Neuronal stem cell (in vitro differentiated cells): ENCODE measurements at regions not wholly inside any gene's neighbourhood (a gene's known extent, or its start where the extent isn't known, plus 50 kb on each side); places are given as distances from the start of the nearest gene placed in this dataset.
"Not testable (repeated sequence)": the region's sequence is repeated elsewhere in the genome, so short reads cannot be mapped to it uniquely, and the experiment has no call there.

Experiments
- DNase-seq: peaks from one replicate; pipeline ENCODE4 v3.0.0-alpha.2; 2013; ENCODE audit warnings: low spot score
- H2AFZ ChIP-seq: one replicate; pipeline ENCODE4 v1.6.1; 2013; ENCODE audit warnings: mild to moderate bottlenecking, low read length, inconsistent platforms
- H2AK5ac ChIP-seq: 2 replicates; pipeline ENCODE4 v1.6.1; 2013; ENCODE audit warnings: low read depth, mild to moderate bottlenecking, inconsistent platforms, low read length, moderate library complexity, mixed read lengths
- H2BK120ac ChIP-seq: 2 replicates; pipeline ENCODE4 v1.6.1; 2013; ENCODE audit warnings: low read depth, mild to moderate bottlenecking, inconsistent platforms, low read length, moderate library complexity, mixed read lengths
- H2BK12ac ChIP-seq: one replicate; pipeline ENCODE4 v1.6.1; 2013; ENCODE audit warnings: low read length, inconsistent platforms
- H2BK15ac ChIP-seq: 2 replicates; pipeline ENCODE4 v1.6.1; 2013; ENCODE audit warnings: mild to moderate bottlenecking, low read length, inconsistent platforms, mixed read lengths
- H2BK5ac ChIP-seq: one replicate; pipeline ENCODE4 v1.6.1; 2013; ENCODE audit warnings: inconsistent platforms, mild to moderate bottlenecking, low read length, moderate library complexity
- H3K14ac ChIP-seq: one replicate; pipeline ENCODE4 v1.6.1; 2013; ENCODE audit warnings: low read length, inconsistent platforms
- H3K18ac ChIP-seq: 2 replicates; pipeline ENCODE4 v1.6.1; 2013; ENCODE audit warnings: low read length, inconsistent platforms
- H3K23ac ChIP-seq: 2 replicates; pipeline ENCODE4 v1.6.1; 2013; ENCODE audit warnings: low read depth, mild to moderate bottlenecking, mixed read lengths, low read length, inconsistent platforms; ENCODE audit not compliant: poor library complexity
- H3K27ac ChIP-seq: replicated peaks from 3 replicates; pipeline ENCODE4 v1.5.1; 2013; ENCODE audit warnings: low read length, inconsistent platforms
- H3K27me3 ChIP-seq, 3 experiments: 2 replicates each; pipeline ENCODE4 v1.6.1; 2013; ENCODE audit warnings: low read length in 3 of 3, mild to moderate bottlenecking in 2 of 3, inconsistent platforms in 1 of 3, low read depth in 1 of 3, mixed read lengths in 1 of 3, moderate library complexity in 1 of 3; ENCODE audit not compliant: control insufficient read depth in 3 of 3, insufficient read depth in 3 of 3
- H3K36me3 ChIP-seq, 2 donors: replicated peaks in 1 of 2; 2 replicates each; pipeline ENCODE4 v1.6.1; 2013; ENCODE audit warnings: low read length in 2 of 2; ENCODE audit not compliant: control insufficient read depth in 2 of 2, insufficient read depth in 2 of 2
- H3K4ac ChIP-seq: 2 replicates; pipeline ENCODE4 v1.6.1; 2013; ENCODE audit warnings: inconsistent platforms, mild to moderate bottlenecking, low read length, moderate library complexity
- H3K4me1 ChIP-seq, 2 donors: 1 replicate in 1 of 2; 2 replicates in 1 of 2; pipeline ENCODE4 v1.6.1; 2013; ENCODE audit warnings: low read length in 2 of 2, low read depth in 1 of 2; ENCODE audit not compliant: control insufficient read depth in 2 of 2, insufficient read depth in 1 of 2
- H3K4me2 ChIP-seq: one replicate; pipeline ENCODE4 v1.6.1; 2013; ENCODE audit warnings: mild to moderate bottlenecking, low read length, inconsistent platforms; ENCODE audit not compliant: insufficient read depth, poor library complexity, severe bottlenecking
- H3K4me3 ChIP-seq, 2 donors: 2 replicates each; pipeline ENCODE4 v1.5.1; 2013; ENCODE audit warnings: low read length in 2 of 2, mild to moderate bottlenecking in 2 of 2, inconsistent platforms in 1 of 2, moderate library complexity in 1 of 2
- H3K79me1 ChIP-seq: one replicate; pipeline ENCODE4 v1.6.1; 2013; ENCODE audit warnings: low read depth, mild to moderate bottlenecking, inconsistent platforms, low read length, moderate library complexity
- H3K9ac ChIP-seq: one replicate; pipeline ENCODE4 v1.6.1; 2013; ENCODE audit warnings: mild to moderate bottlenecking, low read depth, low read length, inconsistent platforms; ENCODE audit not compliant: poor library complexity
- H3K9me3 ChIP-seq, 2 donors: replicated peaks in 1 of 2; 2 replicates each; pipeline versions ENCODE3 to v1.6.1; 2013; ENCODE audit warnings: low read length in 2 of 2, mild to moderate bottlenecking in 2 of 2, inconsistent platforms in 1 of 2, low read depth in 1 of 2, mixed read lengths in 1 of 2, moderate library complexity in 1 of 2; ENCODE audit not compliant: control insufficient read depth in 2 of 2, insufficient read depth in 1 of 2
- H4K8ac ChIP-seq: one replicate; pipeline ENCODE4 v1.6.1; 2013; ENCODE audit warnings: low read depth, mild to moderate bottlenecking, inconsistent platforms, low read length, moderate library complexity
- H4K91ac ChIP-seq: one replicate; pipeline ENCODE4 v1.6.1; 2013; ENCODE audit warnings: low read length, low read depth, mild to moderate bottlenecking, inconsistent platforms; ENCODE audit not compliant: poor library complexity
- WGBS, 2 donors: extraction: QIAGEN DNeasy Blood & Tissue Kit; methylation state at CpG; one replicate each; pipeline ENCODE4 v1.1.7; 2013; ENCODE audit warnings: missing lambda C conversion rate in 2 of 2, mixed read lengths in 1 of 2; ENCODE audit not compliant: insufficient read length in 2 of 2, insufficient replicate concordance in 1 of 2; ENCODE audit errors: extremely low coverage in 2 of 2; 5-methylcytosine and 5-hydroxymethylcytosine counted together

GRCh38 chr2:189312211-189312610 is 129.1 kb upstream of the WDR75 start:
- Histone ChIP-seq H3K18ac (peak overlapping the region; percentile 13), H3K4me2 (no peak overlapping the region), H2BK12ac (no peak overlapping the region), H2BK15ac (no peak overlapping the region), H2BK5ac (no peak overlapping the region), H3K27me3 (no peaks in the 10 kb centered on the region), H3K23ac (no peak overlapping the region), H3K27ac (no peak overlapping the region), H2BK120ac (no peak overlapping the region), H3K79me1 (no peaks in the 10 kb centered on the region), H2AK5ac (peak overlapping the region; percentile 13), H3K9me3 (peaks cover 0 to 3% of the 10 kb centered on the region in 2 donors), H3K9ac (no peak overlapping the region), H3K4me1 (no peaks in the 10 kb centered on the region), H3K4me3 (no peak overlapping the region), H3K4ac (no peak overlapping the region), H2AFZ (no peak overlapping the region), H4K8ac (no peak overlapping the region), H3K36me3 (no peaks in the 10 kb centered on the region), H3K14ac (peak overlapping the region; percentile 47), H4K91ac (no peak overlapping the region)
- WGBS, 2 donors, result no CpG with 5 or more reads among the region's 13 CpGs
- DNase-seq, result no peak

- no CpG with 5 or more reads among the region's 4 CpGs for WGBS, 2 donors
- Histone ChIP-seq H3K9me3 (peaks cover 0 to 3% of the 10 kb centered on the region in 2 donors), H3K9ac (no peak overlapping the region), H4K8ac (no peak overlapping the region), H2BK12ac (no peak overlapping the region), H2BK120ac (no peak overlapping the region), H3K79me1 (no peaks in the 10 kb centered on the region), H4K91ac (no peak overlapping the region), H2AK5ac (no peak overlapping the region), H3K23ac (no peak overlapping the region), H3K4me1 (no peaks in the 10 kb centered on the region), H3K36me3 (no peaks in the 10 kb centered on the region), H2BK15ac (no peak overlapping the region), H2BK5ac (no peak overlapping the region), H3K4me3 (no peak overlapping the region), H3K27me3 (no peaks in the 10 kb centered on the region), H3K4ac (no peak overlapping the region), H3K18ac (no peak overlapping the region), H3K27ac (no peak overlapping the region), H2AFZ (no peak overlapping the region), H3K14ac (no peak overlapping the region), H3K4me2 (no peak overlapping the region)
- DNase-seq, result no peak
Measured at GRCh38 chr2:189312643-189313042, 128.6 kb upstream of the WDR75 start.

- H2AK5ac ChIP-seq, result no peak overlapping the region
- no peak for DNase-seq
- H3K23ac ChIP-seq, result no peak overlapping the region
- H2BK15ac ChIP-seq, result no peak overlapping the region
- no peaks in the 10 kb centered on the region for H3K9me3 ChIP-seq
- H2BK5ac ChIP-seq, result no peak overlapping the region
- H4K91ac ChIP-seq, result no peak overlapping the region
- no peak overlapping the region for H3K27ac ChIP-seq
- H3K9ac ChIP-seq, result no peak overlapping the region
- H3K36me3 ChIP-seq, result no peaks in the 10 kb centered on the region
- no peak overlapping the region for H4K8ac ChIP-seq
- H3K4me1 ChIP-seq, result no peaks in the 10 kb centered on the region
- no peak overlapping the region for H2BK120ac ChIP-seq
- no peaks in the 10 kb centered on the region for H3K27me3 ChIP-seq
- H3K14ac ChIP-seq, result no peak overlapping the region
- H3K79me1 ChIP-seq, result peaks cover 2% of the 10 kb centered on the region
- H3K4me3 ChIP-seq, result no peak overlapping the region
- H2BK12ac ChIP-seq, result no peak overlapping the region
- no CpG with 5 or more reads among the region's 1 CpG for WGBS, 2 donors
- no peak overlapping the region for H3K18ac ChIP-seq
- H3K4ac ChIP-seq, result no peak overlapping the region
- H3K4me2 ChIP-seq, result no peak overlapping the region
- H2AFZ ChIP-seq, result no peak overlapping the region
Measured at GRCh38 chr2:189318761-189319160, 122.5 kb upstream of the WDR75 start.

DNA sequence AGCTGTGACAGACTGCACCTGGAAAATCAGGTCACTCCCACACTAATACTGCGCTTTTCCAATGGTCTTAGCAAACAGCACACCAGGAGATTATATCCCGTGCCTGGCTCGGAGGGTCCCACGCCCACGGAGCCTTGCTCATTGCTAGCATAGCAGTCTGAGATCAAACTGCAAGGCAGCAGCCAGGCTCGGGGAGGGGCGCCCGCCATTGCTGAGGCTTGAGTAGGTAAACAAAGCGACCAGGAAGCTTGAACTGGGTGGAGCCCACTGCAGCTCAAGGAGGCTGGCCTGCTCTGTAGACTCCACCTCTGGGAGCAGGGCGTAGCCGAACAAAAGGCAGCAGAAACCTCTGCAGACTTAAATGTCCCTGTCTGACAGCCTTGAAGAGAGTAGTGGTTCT is 121.8 kb upstream of the WDR75 start:
- not testable (repeated sequence) for H3K79me1 ChIP-seq, H3K9ac ChIP-seq, H2AFZ ChIP-seq, H2BK12ac ChIP-seq, H3K9me3 ChIP-seq, H2BK120ac ChIP-seq, H3K4me2 ChIP-seq, H2AK5ac ChIP-seq, H2BK5ac ChIP-seq, H3K23ac ChIP-seq, H4K91ac ChIP-seq, H3K4ac ChIP-seq, H3K27me3 ChIP-seq, H3K36me3 ChIP-seq, H3K4me1 ChIP-seq, H3K18ac ChIP-seq, DNase-seq, H3K14ac ChIP-seq, H3K27ac ChIP-seq, H2BK15ac ChIP-seq, H3K4me3 ChIP-seq, H4K8ac ChIP-seq
- WGBS, 2 donors, result no CpG with 5 or more reads among the region's 11 CpGs
